ENCODE measurements at regions not wholly inside any gene's neighbourhood (a gene's known extent, or its start where the extent isn't known, plus 50 kb on each side); places are given as distances from the start of the nearest gene placed in this dataset.

DNA sequence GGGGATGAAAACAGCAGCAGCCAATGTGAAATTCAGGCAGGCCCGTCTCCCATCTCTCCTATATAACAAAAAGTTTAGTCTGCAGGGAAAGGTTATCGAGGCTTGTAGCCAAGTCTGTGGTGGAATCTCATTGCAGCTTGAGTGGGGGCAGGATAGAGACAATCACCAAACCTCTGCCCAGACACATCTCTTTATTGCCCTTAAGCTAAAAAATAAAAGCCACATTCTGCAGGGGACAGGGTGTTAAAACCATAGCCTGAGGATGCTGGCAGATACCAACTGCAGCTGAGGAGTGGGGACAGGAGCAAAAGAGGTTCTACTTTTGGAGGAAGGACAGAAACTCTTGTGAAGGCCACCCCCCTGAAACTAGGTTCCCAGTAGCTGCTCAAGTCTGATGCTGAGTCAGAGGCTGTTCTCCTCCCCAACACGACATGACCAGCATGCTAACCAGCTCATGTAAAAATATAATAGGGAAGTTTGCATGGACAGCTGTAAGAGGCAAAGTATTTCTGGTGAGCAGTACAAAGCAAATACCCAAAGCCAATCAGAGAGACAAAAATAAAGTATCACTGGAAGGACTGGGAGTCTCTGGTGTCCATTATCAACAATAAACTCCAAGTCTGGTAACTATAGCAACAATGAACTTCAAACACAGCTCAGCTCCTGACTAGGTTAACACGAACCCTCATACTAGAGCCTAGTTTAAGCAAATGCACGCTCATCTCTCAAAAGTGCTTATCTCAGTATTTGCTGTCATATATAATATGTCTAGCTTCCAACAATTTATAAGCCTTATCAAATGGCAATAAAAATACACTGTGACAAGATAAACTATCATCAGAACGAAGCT lies 362.2 kb upstream of the SLCO3A1 start:
- Histone ChIP-seq H3K4me3 (ENCODE audit: low read depth in 1 of 3, low read length in 3 of 3) (no peak overlapping the region), H3K27me3 (ENCODE audit: control insufficient read depth in 4 of 4, insufficient read depth in 4 of 4, low read length in 3 of 4) (no peaks in the 10 kb centered on the region), H3K27ac (ENCODE audit: low read depth in 1 of 2, low read length in 2 of 2) (no peak overlapping the region), H3K9ac (ENCODE audit: low read depth in 1 of 2, low read length in 2 of 2) (no peak overlapping the region), H3K4me1 (ENCODE audit: control insufficient read depth in 4 of 4, insufficient read depth in 4 of 4, low read length in 3 of 4) (peaks cover 0 to 5% (median 3%) of the 10 kb centered on the region in 4 donors), H3K9me3 (ENCODE audit: control insufficient read depth in 4 of 4, low read length in 3 of 4) (no peaks in the 10 kb centered on the region), H3K36me3 (ENCODE audit: control insufficient read depth in 4 of 4, insufficient read depth in 3 of 4, low read depth in 1 of 4, low read length in 3 of 4) (no peaks in the 10 kb centered on the region)
- WGBS: 92% methylated on average over 6 of the region's 6 CpGs
- TF ChIP-seq EGR1 (IDR thresholded peaks at IDR 0.05; ENCODE audit: low read depth in 2 of 2): no peak
- no peak for DNase-seq (ENCODE audit: low spot score)

DNA sequence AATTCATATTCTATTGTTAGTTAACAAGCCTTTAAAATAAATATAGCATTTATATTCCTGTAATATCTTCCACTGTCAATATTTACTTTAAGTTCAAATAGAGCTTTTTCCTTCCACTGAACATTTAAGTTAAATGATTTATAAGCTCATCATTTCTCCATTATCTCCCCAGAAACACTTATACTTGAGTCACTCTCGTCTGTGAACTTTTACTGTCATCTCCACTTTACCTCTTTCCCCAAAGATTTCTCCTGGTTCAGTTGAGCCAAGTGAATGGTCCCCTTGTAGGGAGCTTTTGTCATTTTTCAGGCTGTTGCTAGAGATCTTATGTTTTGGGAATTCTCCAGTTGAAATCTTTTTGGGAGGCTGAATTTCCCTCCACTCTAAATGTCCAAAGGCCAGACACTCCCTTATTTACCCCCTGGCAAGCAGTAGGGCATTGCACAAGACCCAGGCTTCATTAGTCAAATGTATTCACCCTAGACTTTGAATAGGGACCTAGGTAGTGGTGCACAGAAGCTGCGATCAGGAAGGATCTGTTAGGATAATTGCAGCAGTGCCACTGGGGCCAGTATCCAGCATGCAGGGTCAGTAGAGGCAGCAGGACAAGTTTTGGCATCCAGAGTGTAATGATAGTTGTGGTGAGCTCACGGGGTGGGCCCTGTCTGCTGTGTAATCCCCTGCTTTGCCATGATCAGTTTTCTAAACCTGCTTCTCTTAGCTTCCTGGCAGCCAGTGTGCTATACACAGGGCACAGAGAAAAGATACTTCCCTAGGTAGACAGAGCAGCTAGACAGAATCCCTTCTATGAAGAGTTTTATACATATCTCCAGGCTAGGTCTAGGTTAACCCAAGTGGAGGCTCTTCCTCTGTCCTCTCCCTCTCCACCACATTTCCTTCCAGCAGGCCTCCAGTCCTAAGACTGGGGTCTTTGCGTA lies 356.5 kb upstream of the SLCO3A1 start:
- no peak for DNase-seq (ENCODE audit: low spot score)
- H3K27ac ChIP-seq (ENCODE audit: low read depth in 1 of 2, low read length in 2 of 2): peak overlapping the region; percentile 30 to 75
- WGBS: 47% methylated on average over 4 of the region's 4 CpGs

More for the DNA sequence above, 356.5 kb upstream of the SLCO3A1 start:
- Histone ChIP-seq H3K4me1 (ENCODE audit: control insufficient read depth in 4 of 4, insufficient read depth in 4 of 4, low read length in 3 of 4) (peaks cover 5 to 18% (median 11%) of the 10 kb centered on the region in 4 donors), H3K27me3 (ENCODE audit: control insufficient read depth in 4 of 4, insufficient read depth in 4 of 4, low read length in 3 of 4) (no peaks in the 10 kb centered on the region), H3K9me3 (ENCODE audit: control insufficient read depth in 4 of 4, low read length in 3 of 4) (no peaks in the 10 kb centered on the region), H3K4me3 (ENCODE audit: low read depth in 1 of 3, low read length in 3 of 3) (no peak overlapping the region), H3K36me3 (ENCODE audit: control insufficient read depth in 4 of 4, insufficient read depth in 3 of 4, low read depth in 1 of 4, low read length in 3 of 4) (no peaks in the 10 kb centered on the region), H3K9ac (ENCODE audit: low read depth in 1 of 2, low read length in 2 of 2) (peak overlapping the region; percentile 26 to 54)
- peak; percentile 95 to 97 for TF ChIP-seq HNF4A (conservative IDR thresholded peaks at IDR 0.05)
- TF ChIP-seq GABPA (IDR thresholded peaks at IDR 0.05 in 1 of 2, conservative IDR thresholded peaks at IDR 0.05 in 1 of 2): no peak
- no peak for TF ChIP-seq EGR1 (IDR thresholded peaks at IDR 0.05; ENCODE audit: low read depth in 2 of 2)
- TF ChIP-seq, protein P1, sequence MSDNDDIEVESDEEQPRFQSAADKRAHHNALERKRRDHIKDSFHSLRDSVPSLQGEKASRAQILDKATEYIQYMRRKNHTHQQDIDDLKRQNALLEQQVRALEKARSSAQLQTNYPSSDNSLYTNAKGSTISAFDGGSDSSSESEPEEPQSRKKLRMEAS (IDR thresholded peaks at IDR 0.05): peak; percentile 73
- TF ChIP-seq, protein P2, sequence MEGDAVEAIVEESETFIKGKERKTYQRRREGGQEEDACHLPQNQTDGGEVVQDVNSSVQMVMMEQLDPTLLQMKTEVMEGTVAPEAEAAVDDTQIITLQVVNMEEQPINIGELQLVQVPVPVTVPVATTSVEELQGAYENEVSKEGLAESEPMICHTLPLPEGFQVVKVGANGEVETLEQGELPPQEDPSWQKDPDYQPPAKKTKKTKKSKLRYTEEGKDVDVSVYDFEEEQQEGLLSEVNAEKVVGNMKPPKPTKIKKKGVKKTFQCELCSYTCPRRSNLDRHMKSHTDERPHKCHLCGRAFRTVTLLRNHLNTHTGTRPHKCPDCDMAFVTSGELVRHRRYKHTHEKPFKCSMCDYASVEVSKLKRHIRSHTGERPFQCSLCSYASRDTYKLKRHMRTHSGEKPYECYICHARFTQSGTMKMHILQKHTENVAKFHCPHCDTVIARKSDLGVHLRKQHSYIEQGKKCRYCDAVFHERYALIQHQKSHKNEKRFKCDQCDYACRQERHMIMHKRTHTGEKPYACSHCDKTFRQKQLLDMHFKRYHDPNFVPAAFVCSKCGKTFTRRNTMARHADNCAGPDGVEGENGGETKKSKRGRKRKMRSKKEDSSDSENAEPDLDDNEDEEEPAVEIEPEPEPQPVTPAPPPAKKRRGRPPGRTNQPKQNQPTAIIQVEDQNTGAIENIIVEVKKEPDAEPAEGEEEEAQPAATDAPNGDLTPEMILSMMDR (IDR thresholded peaks at IDR 0.05; ENCODE audit: low read depth, low read length, missing input control): no peak
- peak; percentile 76 to 77 for TF ChIP-seq RXRA (IDR thresholded peaks at IDR 0.05)
- no peak for TF ChIP-seq NR2F2 (IDR thresholded peaks at IDR 0.05)
- TF ChIP-seq FOXA1 (IDR thresholded peaks at IDR 0.05): peak; percentile 97
- TF ChIP-seq, protein P3, sequence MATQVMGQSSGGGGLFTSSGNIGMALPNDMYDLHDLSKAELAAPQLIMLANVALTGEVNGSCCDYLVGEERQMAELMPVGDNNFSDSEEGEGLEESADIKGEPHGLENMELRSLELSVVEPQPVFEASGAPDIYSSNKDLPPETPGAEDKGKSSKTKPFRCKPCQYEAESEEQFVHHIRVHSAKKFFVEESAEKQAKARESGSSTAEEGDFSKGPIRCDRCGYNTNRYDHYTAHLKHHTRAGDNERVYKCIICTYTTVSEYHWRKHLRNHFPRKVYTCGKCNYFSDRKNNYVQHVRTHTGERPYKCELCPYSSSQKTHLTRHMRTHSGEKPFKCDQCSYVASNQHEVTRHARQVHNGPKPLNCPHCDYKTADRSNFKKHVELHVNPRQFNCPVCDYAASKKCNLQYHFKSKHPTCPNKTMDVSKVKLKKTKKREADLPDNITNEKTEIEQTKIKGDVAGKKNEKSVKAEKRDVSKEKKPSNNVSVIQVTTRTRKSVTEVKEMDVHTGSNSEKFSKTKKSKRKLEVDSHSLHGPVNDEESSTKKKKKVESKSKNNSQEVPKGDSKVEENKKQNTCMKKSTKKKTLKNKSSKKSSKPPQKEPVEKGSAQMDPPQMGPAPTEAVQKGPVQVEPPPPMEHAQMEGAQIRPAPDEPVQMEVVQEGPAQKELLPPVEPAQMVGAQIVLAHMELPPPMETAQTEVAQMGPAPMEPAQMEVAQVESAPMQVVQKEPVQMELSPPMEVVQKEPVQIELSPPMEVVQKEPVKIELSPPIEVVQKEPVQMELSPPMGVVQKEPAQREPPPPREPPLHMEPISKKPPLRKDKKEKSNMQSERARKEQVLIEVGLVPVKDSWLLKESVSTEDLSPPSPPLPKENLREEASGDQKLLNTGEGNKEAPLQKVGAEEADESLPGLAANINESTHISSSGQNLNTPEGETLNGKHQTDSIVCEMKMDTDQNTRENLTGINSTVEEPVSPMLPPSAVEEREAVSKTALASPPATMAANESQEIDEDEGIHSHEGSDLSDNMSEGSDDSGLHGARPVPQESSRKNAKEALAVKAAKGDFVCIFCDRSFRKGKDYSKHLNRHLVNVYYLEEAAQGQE (IDR thresholded peaks at IDR 0.05): peak; percentile 81
- TF ChIP-seq RAD21 (IDR thresholded peaks at IDR 0.05): peak; percentile 57 to 60
- TF ChIP-seq SP1 (IDR thresholded peaks at IDR 0.05): peak; percentile 97
- peak; percentile 85 for TF ChIP-seq HNF4G (IDR thresholded peaks at IDR 0.05)
- TF ChIP-seq FOXA2 (IDR thresholded peaks at IDR 0.05): peak; percentile 95
- peak; percentile 68 to 83 for TF ChIP-seq JUND (IDR thresholded peaks at IDR 0.05)
- TF ChIP-seq, protein P4, sequence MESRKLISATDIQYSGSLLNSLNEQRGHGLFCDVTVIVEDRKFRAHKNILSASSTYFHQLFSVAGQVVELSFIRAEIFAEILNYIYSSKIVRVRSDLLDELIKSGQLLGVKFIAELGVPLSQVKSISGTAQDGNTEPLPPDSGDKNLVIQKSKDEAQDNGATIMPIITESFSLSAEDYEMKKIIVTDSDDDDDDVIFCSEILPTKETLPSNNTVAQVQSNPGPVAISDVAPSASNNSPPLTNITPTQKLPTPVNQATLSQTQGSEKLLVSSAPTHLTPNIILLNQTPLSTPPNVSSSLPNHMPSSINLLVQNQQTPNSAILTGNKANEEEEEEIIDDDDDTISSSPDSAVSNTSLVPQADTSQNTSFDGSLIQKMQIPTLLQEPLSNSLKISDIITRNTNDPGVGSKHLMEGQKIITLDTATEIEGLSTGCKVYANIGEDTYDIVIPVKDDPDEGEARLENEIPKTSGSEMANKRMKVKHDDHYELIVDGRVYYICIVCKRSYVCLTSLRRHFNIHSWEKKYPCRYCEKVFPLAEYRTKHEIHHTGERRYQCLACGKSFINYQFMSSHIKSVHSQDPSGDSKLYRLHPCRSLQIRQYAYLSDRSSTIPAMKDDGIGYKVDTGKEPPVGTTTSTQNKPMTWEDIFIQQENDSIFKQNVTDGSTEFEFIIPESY (IDR thresholded peaks at IDR 0.05): peak; percentile 54
- peak; percentile 76 for TF ChIP-seq YY1 (IDR thresholded peaks at IDR 0.05)
- TF ChIP-seq, protein P5, sequence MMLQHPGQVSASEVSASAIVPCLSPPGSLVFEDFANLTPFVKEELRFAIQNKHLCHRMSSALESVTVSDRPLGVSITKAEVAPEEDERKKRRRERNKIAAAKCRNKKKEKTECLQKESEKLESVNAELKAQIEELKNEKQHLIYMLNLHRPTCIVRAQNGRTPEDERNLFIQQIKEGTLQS (IDR thresholded peaks at IDR 0.05): no peak
- TF ChIP-seq TAF1 (conservative IDR thresholded peaks at IDR 0.05): peak; percentile 73
